Fibroblast of lung (primary cell): ENCODE measurements at regions not wholly inside any gene's neighbourhood (a gene's known extent, or its start where the extent isn't known, plus 50 kb on each side); places are given as distances from the start of the nearest gene placed in this dataset.

Source experiments
- DNase-seq, 2 donors: peaks; one replicate each; pipeline versions ENCODE4 v3.0.0 to v3.0.0-alpha.2; 2010; ENCODE audit warnings: low read depth in 2 of 2
- H2AFZ ChIP-seq: 2 replicates; pipeline ENCODE4 v1.5.1; 2012; ENCODE audit warnings: low read length, control low read depth, inconsistent platforms
- H3K27ac ChIP-seq: 2 replicates; pipeline ENCODE4 v1.5.1; 2011; ENCODE audit warnings: low read length, control low read depth; ENCODE audit not compliant: insufficient read depth
- H3K27me3 ChIP-seq: 2 replicates; pipeline ENCODE4 v1.5.1; 2011; ENCODE audit warnings: mild to moderate bottlenecking, low read length; ENCODE audit not compliant: control insufficient read depth, insufficient read depth
- H3K36me3 ChIP-seq: 2 replicates; pipeline ENCODE4 v1.5.1; 2011; ENCODE audit warnings: low read length; ENCODE audit not compliant: control insufficient read depth, insufficient read depth
- H3K4me1 ChIP-seq: 2 replicates; pipeline ENCODE4 v1.5.1; 2011; ENCODE audit warnings: low read length; ENCODE audit not compliant: control insufficient read depth, insufficient read depth; ENCODE audit errors: extremely low read depth
- H3K4me2 ChIP-seq: 2 replicates; pipeline ENCODE4 v1.5.1; 2011; ENCODE audit warnings: low read length, control low read depth; ENCODE audit not compliant: insufficient read depth; ENCODE audit errors: extremely low read depth
- H3K4me3 ChIP-seq, 4 experiments: fragments of 200-600 bp in 1 of 4; sonication (generic) in 1 of 4; replicated peaks in 1 of 4; 2 replicates each; pipeline ENCODE4 v1.5.1; 2011 to 2016; ENCODE audit warnings: low read length in 4 of 4, low read depth in 3 of 4, mild to moderate bottlenecking in 3 of 4, control low read depth in 2 of 4, inconsistent platforms in 1 of 4, mixed read lengths in 1 of 4; ENCODE audit not compliant: insufficient read depth in 1 of 4; ENCODE audit errors: control extremely low read depth in 1 of 4
- H3K79me2 ChIP-seq: 2 replicates; pipeline ENCODE4 v1.5.1; 2012; ENCODE audit warnings: mild to moderate bottlenecking, low read length, inconsistent platforms; ENCODE audit not compliant: control insufficient read depth, insufficient read depth
- H3K9ac ChIP-seq: 2 replicates; pipeline ENCODE4 v1.5.1; 2011; ENCODE audit warnings: mild to moderate bottlenecking, low read length, control low read depth; ENCODE audit not compliant: insufficient read depth
- H3K9me3 ChIP-seq: 2 replicates; pipeline ENCODE4 v1.5.1; 2012; ENCODE audit warnings: low read depth, low read length; ENCODE audit not compliant: control insufficient read depth, insufficient read depth
- H4K20me1 ChIP-seq: 2 replicates; pipeline ENCODE4 v1.5.1; 2011; ENCODE audit warnings: low read length; ENCODE audit not compliant: control insufficient read depth, insufficient read depth; ENCODE audit errors: extremely low read depth
- EZH2 ChIP-seq: IDR thresholded peaks from 2 replicates; pipeline ENCODE4 v1.5.1; 2012; ENCODE audit warnings: low read length, control low read depth, mild to moderate bottlenecking; ENCODE audit errors: missing control alignments
- TF ChIP-seq, protein P1 (sequence below), 2 donors: IDR thresholded peaks in 1 of 2; conservative IDR thresholded peaks in 1 of 2; 1 replicate in 1 of 2; 2 replicates in 1 of 2; pipeline ENCODE4 v1.5.1; 2011 to 2012; ENCODE audit warnings: low read length in 2 of 2, control low read depth in 1 of 2, inconsistent platforms in 1 of 2, low read depth in 1 of 2, mild to moderate bottlenecking in 1 of 2

GRCh38 chr20:7748624-7749023, 191.6 kb downstream of the HAO1 start:
- H3K9ac ChIP-seq = no peak overlapping the region
- no peak overlapping the region for H3K4me3 ChIP-seq
- no peak for TF ChIP-seq EZH2
- TF ChIP-seq, protein P1, sequence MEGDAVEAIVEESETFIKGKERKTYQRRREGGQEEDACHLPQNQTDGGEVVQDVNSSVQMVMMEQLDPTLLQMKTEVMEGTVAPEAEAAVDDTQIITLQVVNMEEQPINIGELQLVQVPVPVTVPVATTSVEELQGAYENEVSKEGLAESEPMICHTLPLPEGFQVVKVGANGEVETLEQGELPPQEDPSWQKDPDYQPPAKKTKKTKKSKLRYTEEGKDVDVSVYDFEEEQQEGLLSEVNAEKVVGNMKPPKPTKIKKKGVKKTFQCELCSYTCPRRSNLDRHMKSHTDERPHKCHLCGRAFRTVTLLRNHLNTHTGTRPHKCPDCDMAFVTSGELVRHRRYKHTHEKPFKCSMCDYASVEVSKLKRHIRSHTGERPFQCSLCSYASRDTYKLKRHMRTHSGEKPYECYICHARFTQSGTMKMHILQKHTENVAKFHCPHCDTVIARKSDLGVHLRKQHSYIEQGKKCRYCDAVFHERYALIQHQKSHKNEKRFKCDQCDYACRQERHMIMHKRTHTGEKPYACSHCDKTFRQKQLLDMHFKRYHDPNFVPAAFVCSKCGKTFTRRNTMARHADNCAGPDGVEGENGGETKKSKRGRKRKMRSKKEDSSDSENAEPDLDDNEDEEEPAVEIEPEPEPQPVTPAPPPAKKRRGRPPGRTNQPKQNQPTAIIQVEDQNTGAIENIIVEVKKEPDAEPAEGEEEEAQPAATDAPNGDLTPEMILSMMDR (conservative IDR thresholded peaks at IDR 0.05 in 1 of 2, IDR thresholded peaks at IDR 0.05 in 1 of 2; ENCODE audit: low read depth in 1 of 2, low read length in 2 of 2) = no peak
- no peaks in the 10 kb centered on the region for H3K79me2 ChIP-seq
- H3K36me3 ChIP-seq = no peaks in the 10 kb centered on the region
- no peaks in the 10 kb centered on the region for H4K20me1 ChIP-seq
- H3K4me2 ChIP-seq = no peak overlapping the region
- H3K4me1 ChIP-seq = no peaks in the 10 kb centered on the region
- no peaks in the 10 kb centered on the region for H3K9me3 ChIP-seq
- DNase-seq = no peak
- H3K27ac ChIP-seq = no peak overlapping the region
- no peaks in the 10 kb centered on the region for H3K27me3 ChIP-seq
- H2AFZ ChIP-seq = no peak overlapping the region

- Histone ChIP-seq H3K4me3 (no peak overlapping the region), H3K4me2 (no peak overlapping the region), H3K27me3 (no peaks in the 10 kb centered on the region), H3K79me2 (no peaks in the 10 kb centered on the region), H2AFZ (no peak overlapping the region), H3K27ac (no peak overlapping the region), H3K9me3 (no peaks in the 10 kb centered on the region), H3K36me3 (no peaks in the 10 kb centered on the region), H3K4me1 (no peaks in the 10 kb centered on the region), H4K20me1 (no peaks in the 10 kb centered on the region), H3K9ac (no peak overlapping the region)
- peak in 1 of 2 donors; percentile 50 for DNase-seq
- TF ChIP-seq EZH2 = no peak
- TF ChIP-seq, protein P1 (conservative IDR thresholded peaks at IDR 0.05 in 1 of 2, IDR thresholded peaks at IDR 0.05 in 1 of 2; ENCODE audit: low read depth in 1 of 2, low read length in 2 of 2) = no peak
Observed at GRCh38 chr20:7754102-7754501, 186.2 kb downstream of the HAO1 start.

DNA sequence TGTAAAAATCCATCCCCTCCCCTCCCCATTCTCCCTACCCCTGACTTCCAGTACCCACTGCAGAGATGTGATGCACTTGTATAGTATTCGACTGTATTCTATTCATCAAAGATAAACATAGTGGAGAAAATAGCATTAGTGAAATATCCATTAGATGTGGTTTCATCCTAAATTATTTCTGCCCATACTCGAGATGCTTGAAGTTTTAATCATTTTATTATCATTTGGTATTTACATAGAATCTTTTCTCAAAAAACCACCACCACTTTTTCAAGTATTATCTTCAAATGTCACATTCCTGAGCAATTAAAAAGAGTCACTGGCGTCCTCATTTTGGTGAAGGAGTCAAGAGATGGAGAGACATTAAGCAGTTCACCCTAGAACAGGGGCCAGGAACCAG, 181.9 kb downstream of the HAO1 start:
- no peaks in the 10 kb centered on the region for H3K27me3 ChIP-seq
- H3K27ac ChIP-seq = no peak overlapping the region
- no peak overlapping the region for H3K9ac ChIP-seq
- no peaks in the 10 kb centered on the region for H4K20me1 ChIP-seq
- no peaks in the 10 kb centered on the region for H3K79me2 ChIP-seq
- no peaks in the 10 kb centered on the region for H3K36me3 ChIP-seq
- no peaks in the 10 kb centered on the region for H3K4me1 ChIP-seq
- no peak for TF ChIP-seq EZH2
- TF ChIP-seq, protein P1 (conservative IDR thresholded peaks at IDR 0.05 in 1 of 2, IDR thresholded peaks at IDR 0.05 in 1 of 2; ENCODE audit: low read depth in 1 of 2, low read length in 2 of 2) = no peak
- no peak overlapping the region for H2AFZ ChIP-seq
- no peak overlapping the region for H3K4me3 ChIP-seq
- no peak overlapping the region for H3K4me2 ChIP-seq
- no peaks in the 10 kb centered on the region for H3K9me3 ChIP-seq
- DNase-seq = peak in 1 of 2 donors; percentile 92
